ENCODE measurements at regions not wholly inside any gene's neighbourhood (a gene's known extent, or its start where the extent isn't known, plus 50 kb on each side); places are given as distances from the start of the nearest gene placed in this dataset.
"Not testable (repeated sequence)": the region's sequence is repeated elsewhere in the genome, so short reads cannot be mapped to it uniquely, and the experiment has no call there.

DNA sequence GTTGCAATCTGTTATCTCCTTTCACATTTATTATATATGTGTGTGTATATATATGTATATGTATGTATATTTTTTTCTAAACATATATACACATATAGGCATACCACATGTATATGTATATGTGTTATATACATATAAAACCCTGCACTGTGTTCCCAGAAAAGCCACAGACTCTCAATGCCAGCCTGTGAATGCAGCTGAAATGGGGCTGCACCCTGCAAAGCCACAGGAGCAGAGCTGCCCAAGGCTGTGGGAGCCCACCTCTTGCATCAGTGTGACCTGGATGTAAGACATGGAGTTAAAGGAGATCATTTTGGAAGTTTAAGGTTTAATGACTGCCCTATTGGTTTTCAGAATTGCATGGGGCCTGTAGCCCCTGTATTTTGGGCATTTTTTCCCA lies 762.3 kb upstream of the ARPP21 start:
- DNase-seq (ENCODE audit: low spot score) = no peak

- no peak for DNase-seq (ENCODE audit: low spot score)
These were observed 760.8 kb upstream of the ARPP21 start for GRCh38 chr3:34878488-34878887.

DNA sequence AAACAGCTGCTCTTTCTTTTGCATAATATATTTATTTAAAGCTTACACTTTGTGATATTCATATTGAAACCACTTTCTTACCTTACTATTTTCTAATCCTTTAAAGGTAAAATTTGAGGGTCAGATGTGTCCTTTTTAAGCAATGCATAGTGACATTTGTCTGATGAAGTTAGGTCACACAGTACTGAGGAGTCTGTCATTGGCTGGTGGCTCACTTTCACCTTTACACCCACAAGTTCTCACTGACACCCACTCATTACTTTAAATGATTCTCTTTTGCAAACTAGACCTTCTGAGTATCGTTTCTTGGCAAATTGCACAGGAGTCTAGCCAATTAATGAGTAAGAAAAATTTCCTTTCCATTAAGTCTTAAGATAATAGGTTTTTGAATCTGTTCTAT lies 758.3 kb upstream of the ARPP21 start:
- no peak for DNase-seq (ENCODE audit: low spot score)

GRCh38 chr3:34882764-34883163 lies 756.6 kb upstream of the ARPP21 start:
- DNase-seq (ENCODE audit: low spot score) = no peak

- no peak for DNase-seq (ENCODE audit: low spot score)
These were observed 755.3 kb upstream of the ARPP21 start for GRCh38 chr3:34884007-34884406.

GRCh38 chr3:34886443-34886842 lies 752.9 kb upstream of the ARPP21 start:
- DNase-seq (ENCODE audit: low spot score) = no peak

- DNase-seq (ENCODE audit: low spot score) = no peak
These were observed 749.7 kb upstream of the ARPP21 start for GRCh38 chr3:34889641-34890040.

- no peak for DNase-seq (ENCODE audit: low spot score)
These were observed 749.1 kb upstream of the ARPP21 start for GRCh38 chr3:34890247-34890646.

DNA sequence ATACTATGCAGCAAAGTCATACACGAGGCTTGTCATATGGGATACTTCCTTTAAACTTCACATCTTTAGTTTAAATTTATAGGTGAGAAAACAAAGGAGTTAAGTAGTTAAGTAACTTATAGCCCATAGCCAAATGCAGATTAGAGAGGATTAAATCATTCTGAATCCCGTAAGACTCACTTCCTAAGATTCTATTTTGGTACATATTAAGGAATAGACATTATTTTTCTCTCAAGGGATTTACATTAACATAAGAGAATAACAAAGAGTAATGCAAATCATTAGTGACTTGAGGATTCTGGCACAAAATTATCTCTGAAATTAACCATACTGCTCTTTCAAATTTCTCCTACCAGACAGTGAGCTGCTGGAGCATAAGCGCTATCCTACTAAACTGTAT lies 747.4 kb upstream of the ARPP21 start:
- no peak for DNase-seq (ENCODE audit: low spot score)

- no peak for DNase-seq (ENCODE audit: low spot score)
These were observed 743.5 kb upstream of the ARPP21 start for GRCh38 chr3:34895841-34896240.

DNA sequence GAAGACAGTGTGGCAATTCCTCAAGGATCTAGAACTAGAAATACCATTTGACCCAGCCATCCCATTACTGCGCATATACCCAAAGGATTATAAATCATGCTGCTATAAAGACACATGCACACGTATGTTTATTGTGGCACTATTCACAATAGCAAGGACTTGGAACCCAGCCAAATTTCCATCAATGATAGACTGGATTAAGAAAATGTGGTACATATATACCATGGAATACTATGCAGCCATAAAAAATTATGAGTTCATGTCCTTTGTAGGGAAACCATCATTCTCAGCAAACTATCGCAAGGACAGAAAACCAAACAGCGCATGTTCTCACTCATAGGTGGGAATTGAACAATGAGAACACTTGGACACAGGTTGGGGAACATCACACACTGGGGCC lies 729.6 kb upstream of the ARPP21 start:
- DNase-seq (ENCODE audit: low spot score) = not testable (repeated sequence)

DNA sequence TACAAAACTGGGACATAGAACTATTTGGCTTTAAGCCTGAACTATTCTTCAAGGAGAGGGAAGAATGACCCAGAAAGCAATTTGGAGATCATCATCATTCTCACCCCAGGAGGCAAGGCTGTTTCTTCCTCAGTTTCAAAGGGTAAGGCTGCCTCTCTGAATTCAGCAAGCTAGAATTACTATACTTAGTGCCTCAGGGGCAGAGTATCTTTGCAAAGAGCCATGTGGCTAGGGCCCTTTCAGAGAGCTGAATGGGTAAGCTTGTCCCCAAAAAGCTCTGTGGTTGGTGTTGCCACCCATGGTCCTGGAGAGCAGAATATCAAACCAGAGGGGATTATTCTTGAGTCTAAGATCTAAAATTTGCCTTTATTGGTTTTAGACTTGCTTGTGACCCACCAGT lies 720.3 kb upstream of the ARPP21 start:
- no peak for DNase-seq (ENCODE audit: low spot score)

DNA sequence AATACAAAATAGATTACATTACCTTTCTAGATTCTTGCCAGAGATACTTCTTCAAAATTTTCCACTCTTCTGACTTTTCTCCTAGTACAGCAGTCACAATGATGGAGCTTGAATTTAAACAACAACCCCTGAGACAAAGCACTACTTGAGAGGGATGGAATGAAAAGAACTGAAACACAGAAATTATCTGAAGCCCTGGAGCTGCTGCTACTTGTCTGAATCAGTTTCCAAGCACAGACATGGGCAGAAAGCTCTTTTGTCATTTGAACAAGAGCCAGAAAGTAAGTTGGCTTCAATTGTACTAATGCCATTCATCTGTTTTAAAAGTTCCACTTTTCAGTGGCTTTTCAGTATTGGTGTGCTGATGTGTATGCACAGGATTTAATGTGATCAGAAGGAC lies 718.5 kb upstream of the ARPP21 start:
- DNase-seq (ENCODE audit: low spot score) = no peak

DNA sequence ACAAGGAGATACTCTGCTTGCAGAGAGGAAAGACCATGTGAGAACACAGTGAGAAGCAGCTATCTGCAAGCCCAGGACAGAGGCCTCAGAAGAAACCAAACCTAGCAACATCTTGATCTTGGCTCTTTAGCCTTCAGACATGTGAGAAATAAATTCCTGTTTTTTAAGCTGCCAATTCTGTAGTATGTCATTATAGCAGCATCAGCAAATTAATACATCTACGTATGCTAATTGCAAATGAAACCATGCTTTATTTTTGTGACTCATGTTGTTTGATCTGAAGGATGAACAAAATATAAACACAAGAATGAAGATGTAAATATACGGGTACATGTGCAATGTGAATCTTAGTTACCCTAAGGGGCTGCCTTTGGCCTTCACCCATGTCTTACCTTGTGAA lies 714.4 kb upstream of the ARPP21 start:
- DNase-seq (ENCODE audit: low spot score) = no peak

DNA sequence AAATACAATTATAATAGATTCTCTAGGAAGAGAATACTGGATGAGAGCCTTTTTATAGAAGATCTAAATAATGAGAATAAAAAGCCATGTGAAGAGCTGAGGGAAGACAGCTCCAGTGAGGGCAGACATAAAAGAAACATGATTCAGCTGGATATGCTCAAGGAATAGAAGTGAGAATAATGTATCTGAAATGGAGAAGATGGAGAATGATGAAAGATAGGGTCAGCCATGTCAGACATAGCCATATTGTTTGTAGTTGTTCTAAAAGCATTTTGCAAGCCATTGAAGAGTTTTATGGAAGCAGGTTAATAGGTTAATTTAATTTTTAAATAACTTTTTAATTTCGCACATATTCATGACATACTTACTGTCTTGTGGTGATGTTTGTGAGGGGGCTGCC lies 713.5 kb upstream of the ARPP21 start:
- no peak for DNase-seq (ENCODE audit: low spot score)

- DNase-seq (ENCODE audit: low spot score) = no peak
These were observed 710.3 kb upstream of the ARPP21 start for GRCh38 chr3:34929036-34929435.

- no peak for DNase-seq (ENCODE audit: low spot score)
These were observed 704.7 kb upstream of the ARPP21 start for GRCh38 chr3:34934660-34935059.

GRCh38 chr3:34938784-34939183 lies 700.5 kb upstream of the ARPP21 start:
- no peak for DNase-seq (ENCODE audit: low spot score)

GRCh38 chr3:34942256-34942655 lies 697.1 kb upstream of the ARPP21 start:
- no peak for DNase-seq (ENCODE audit: low spot score)

DNA sequence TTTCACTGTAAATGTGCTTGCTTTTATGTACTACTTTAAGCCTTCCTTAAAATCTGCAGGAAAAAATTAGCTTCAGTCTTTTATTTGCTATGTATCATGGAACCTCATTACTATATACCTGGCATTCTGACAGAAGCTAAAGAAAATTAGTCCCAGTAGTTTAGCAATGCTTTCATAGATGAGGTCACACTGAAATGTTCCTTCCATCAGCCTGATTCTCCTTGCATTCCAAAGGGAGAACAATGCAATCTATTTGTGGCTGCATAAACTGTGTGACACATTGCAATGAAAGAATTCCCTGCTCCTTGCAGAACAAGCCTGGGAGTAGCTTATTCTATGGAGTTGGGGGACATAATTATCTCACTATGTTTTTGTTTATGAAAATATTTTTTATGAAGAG lies 691.5 kb upstream of the ARPP21 start:
- no peak for DNase-seq (ENCODE audit: low spot score)

DNA sequence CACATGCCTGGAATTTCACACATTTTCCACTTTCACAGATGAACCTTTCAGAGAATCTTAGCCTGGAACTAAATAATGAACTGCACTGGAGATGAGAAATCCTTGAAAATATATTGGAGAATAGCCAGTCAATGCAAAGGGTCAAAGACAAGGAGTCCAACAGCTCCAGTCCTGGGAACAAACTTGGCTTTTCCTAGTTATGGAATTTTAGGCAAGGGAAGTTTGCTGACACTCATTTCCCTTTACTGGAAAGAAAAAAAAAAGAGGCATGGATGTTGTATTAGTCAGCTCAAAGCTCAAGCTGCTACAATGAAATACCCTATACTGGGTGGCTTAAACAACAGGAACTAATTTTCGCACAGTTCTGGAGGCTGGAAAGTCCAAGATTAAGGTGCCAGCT lies 690.8 kb upstream of the ARPP21 start:
- DNase-seq (ENCODE audit: low spot score) = no peak

GRCh38 chr3:34955680-34956079 lies 683.6 kb upstream of the ARPP21 start:
- no peak for DNase-seq (ENCODE audit: low spot score)

DNA sequence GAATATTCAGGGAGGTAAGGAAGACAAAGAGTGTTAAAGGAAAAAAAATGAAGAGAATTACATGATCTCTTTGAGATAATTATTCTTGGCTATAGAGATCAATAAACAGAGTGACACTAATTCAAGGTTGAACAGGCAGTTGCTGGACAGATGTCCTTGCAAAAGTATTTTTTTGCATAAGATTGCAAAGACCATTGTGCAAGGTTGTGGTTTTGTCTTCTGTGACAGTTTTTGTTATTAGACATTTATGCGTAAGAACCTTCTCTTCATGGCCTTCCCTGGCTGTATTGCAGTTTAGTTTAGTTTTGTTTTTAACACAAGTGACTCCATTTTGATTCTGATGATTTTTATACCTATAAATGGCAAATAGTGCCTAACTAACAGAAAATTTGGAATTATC lies 682.8 kb upstream of the ARPP21 start:
- DNase-seq (ENCODE audit: low spot score) = no peak

DNA sequence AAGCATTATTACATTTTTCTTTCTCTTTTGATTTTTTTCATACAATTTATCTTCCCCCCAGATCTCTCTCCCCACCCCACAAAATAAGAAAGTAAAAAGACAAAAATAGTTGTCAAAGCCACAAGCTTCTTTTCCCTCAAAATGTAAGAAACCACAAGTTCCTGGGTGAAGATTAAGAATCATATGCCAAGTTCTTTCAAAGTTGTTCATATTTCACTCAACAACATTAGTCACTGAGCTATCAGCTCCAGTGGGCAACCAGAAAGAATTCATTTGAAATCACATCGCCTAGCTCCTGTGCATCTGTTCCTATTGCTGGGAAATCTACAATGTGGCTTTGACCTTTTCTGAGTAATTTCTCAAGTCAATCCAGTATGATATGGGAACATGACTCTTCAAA lies 681.6 kb upstream of the ARPP21 start:
- no peak for DNase-seq (ENCODE audit: low spot score)

DNA sequence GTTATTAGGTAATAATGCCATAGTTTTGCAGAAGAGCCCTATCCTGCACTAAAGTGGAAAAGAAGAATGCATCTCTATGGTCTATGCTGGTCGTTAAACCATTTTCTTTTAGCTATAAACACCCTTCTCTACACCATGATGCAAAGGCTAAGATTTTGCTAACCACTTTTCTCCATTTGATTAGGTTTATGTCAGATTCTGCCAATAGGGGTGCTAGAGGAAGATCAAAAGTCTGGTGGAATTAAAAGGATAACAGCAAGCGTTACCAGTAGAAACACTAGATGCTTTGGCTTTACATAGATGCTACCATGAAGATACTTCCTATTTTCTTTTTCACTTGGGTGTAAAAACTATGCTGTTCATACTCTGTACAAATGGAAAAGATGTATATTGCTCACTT lies 669.8 kb upstream of the ARPP21 start:
- no peak for DNase-seq (ENCODE audit: low spot score)

Measured in ureter (tissue), 1 donor.